Hippocampal formation (tissue), 2 donors: ENCODE measurements at regions not wholly inside any gene's neighbourhood (a gene's known extent, or its start where the extent isn't known, plus 50 kb on each side); places are given as distances from the start of the nearest gene placed in this dataset.
A peak's percentile ranks its signal among the peaks of the same experiment; 100 is the strongest.

Source experiments
- DNase-seq, 2 donors: peaks; one replicate each; lab custom pipeline; 2025; lab: John Stamatoyannopoulos, UW

GRCh38 chr9:73011956-73012355 is 59.1 kb upstream of the ALDH1A1 start:
- no peak for DNase-seq

- DNase-seq, result peak in 1 of 2 donors; percentile 37
Observed at GRCh38 chr9:73011181-73011750, 58.4 kb upstream of the ALDH1A1 start.

DNA sequence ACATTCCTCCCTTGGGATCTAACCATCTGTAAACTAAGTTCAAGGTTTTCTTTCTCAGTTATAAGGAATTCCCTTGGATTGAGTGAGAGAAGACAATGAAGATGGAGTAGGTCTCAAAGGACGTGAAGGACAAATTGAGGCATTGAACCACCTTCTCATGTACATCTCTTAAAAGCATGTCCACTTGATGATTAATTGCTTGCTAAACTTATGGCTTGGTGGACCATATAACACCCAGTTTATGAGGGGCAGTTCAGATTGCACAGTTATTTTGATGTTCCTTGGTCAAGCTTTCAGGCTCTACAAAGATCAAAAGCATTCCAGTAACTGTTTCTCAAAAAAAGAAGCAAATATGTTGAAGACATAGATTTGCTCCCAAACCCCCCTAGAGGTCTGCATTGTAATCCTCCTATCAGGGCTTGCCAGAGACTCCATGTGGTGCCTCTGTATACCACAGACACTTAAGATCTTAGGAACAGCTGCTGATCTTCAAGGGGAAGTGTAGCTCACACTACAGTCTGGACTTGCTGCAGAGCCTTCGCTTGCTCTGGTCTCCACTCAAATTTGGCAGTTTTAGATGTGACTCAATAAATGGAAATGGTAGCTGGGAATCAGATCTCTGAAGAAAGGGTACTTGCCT is 56.9 kb upstream of the ALDH1A1 start:
- DNase-seq, result no peak

DNA sequence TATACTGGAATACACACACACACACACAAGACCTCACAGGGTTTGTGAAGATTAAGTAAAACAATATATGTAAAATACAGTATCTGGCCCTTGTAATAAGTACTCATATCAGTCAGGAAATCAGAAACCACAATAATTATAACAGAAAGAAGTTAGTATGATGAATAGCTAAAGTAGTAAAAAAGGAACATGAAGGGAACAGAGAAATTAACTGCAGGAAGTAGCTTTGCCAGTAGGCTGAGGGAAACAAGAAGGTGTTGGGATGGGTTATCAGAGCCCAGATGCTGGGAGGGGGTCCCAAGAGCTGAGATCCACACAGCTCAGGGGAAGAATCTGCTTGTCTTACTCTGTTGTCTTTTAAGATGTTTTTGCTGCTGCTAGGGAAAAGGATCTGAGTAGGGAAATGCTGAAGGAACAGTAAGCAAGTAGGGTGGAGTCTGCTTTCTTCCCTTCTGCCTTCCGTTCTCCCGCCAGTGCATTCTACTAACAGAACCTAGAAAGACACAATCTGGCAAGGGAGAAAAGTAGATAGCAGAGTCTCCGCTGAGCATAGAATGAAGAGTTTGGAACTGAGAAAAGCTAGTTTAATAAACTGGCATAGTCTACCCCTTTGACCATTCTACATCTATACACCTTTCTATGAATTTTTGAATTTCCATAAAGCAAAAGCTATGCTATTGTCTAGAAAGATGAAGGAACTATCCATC is 55.3 kb upstream of the ALDH1A1 start:
- DNase-seq, result no peak

DNA sequence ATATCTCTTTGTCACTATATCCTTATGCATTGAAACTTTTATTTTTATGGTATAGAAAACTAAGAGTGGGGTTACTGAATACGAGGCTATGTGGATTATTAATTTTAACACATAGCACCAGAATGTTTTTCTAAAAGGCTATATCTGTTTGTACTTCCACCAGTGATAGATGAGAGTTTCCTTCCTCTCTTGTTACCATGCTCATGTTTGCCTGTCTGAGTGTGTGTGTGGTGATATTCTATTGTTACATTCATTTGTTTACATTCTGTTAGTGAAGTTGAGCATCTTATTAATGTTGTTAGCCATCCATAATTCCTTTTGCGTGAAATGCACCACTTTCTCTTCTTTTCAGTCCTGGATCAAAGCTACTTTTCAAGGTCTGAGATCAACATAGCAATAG is 54.1 kb upstream of the ALDH1A1 start:
- no peak for DNase-seq
